GM23248 (cell line): ENCODE measurements at regions not wholly inside any gene's neighbourhood (a gene's known extent, or its start where the extent isn't known, plus 50 kb on each side); places are given as distances from the start of the nearest gene placed in this dataset.
A peak's percentile ranks its signal among the peaks of the same experiment; 100 is the strongest.

ENCODE experiments used
- DNase-seq: peaks from one replicate; pipeline ENCODE4 v3.0.0-alpha.2; 2015
- H2AFZ ChIP-seq: fragments of 200-600 bp; sonication (generic); 2 replicates; pipeline ENCODE4 v1.6.1; 2016; ENCODE audit warnings: antibody characterized with exemption
- H3F3A ChIP-seq: fragments of 200-600 bp; sonication (generic); 2 replicates; pipeline ENCODE4 v1.6.1; 2016; ENCODE audit warnings: mild to moderate bottlenecking, antibody characterized with exemption, mixed run types; ENCODE audit not compliant: insufficient read depth
- H3K27ac ChIP-seq: fragments of 200-600 bp; sonication (generic); 2 replicates; pipeline ENCODE4 v1.5.1; 2016; ENCODE audit warnings: mild to moderate bottlenecking
- H3K27me3 ChIP-seq: fragments of 200-600 bp; sonication (generic); replicated peaks from 2 replicates; pipeline ENCODE4 v1.6.1; 2016; ENCODE audit warnings: mild to moderate bottlenecking; ENCODE audit not compliant: insufficient read depth
- H3K36me3 ChIP-seq: fragments of 200-600 bp; sonication (generic); 2 replicates; pipeline ENCODE4 v1.6.1; 2016; ENCODE audit warnings: low read depth, mild to moderate bottlenecking
- H3K4me1 ChIP-seq: fragments of 200-600 bp; sonication (generic); 2 replicates; pipeline ENCODE4 v1.6.1; 2016; ENCODE audit warnings: mild to moderate bottlenecking; ENCODE audit not compliant: insufficient read depth
- H3K4me2 ChIP-seq: fragments of 200-600 bp; sonication (generic); one replicate; pipeline ENCODE4 v1.6.1; 2016; ENCODE audit warnings: mild to moderate bottlenecking; ENCODE audit not compliant: unreplicated experiment
- H3K4me3 ChIP-seq: fragments of 200-600 bp; sonication (generic); 2 replicates; pipeline ENCODE4 v1.5.1; 2016; ENCODE audit warnings: mild to moderate bottlenecking
- H3K79me2 ChIP-seq: fragments of 200-600 bp; sonication (generic); 2 replicates; pipeline ENCODE4 v1.6.1; 2016; ENCODE audit warnings: mild to moderate bottlenecking; ENCODE audit not compliant: insufficient read depth
- H3K9ac ChIP-seq: fragments of 200-600 bp; sonication (generic); 2 replicates; pipeline ENCODE4 v1.6.1; 2016; ENCODE audit warnings: mild to moderate bottlenecking
- H3K9me2 ChIP-seq: fragments of 200-600 bp; sonication (generic); 2 replicates; pipeline ENCODE4 v1.6.1; 2016; ENCODE audit warnings: mixed run types, mild to moderate bottlenecking, moderate library complexity; ENCODE audit not compliant: insufficient read depth
- H3K9me3 ChIP-seq: fragments of 200-600 bp; sonication (generic); one replicate; pipeline ENCODE4 v1.6.1; 2017; ENCODE audit warnings: low read depth
- H4K20me1 ChIP-seq: fragments of 200-600 bp; sonication (generic); 2 replicates; pipeline ENCODE4 v1.6.0; 2016; ENCODE audit not compliant: insufficient read depth
- EZH2 ChIP-seq: fragments of 200-600 bp; sonication (generic); IDR thresholded peaks from 2 replicates; pipeline ENCODE4 v1.6.1; 2018; ENCODE audit warnings: antibody characterized with exemption, mild to moderate bottlenecking; ENCODE audit not compliant: insufficient read depth, poor library complexity, severe bottlenecking
- EZH2phosphoT487 ChIP-seq: fragments of 200-600 bp; sonication (generic); IDR thresholded peaks from 2 replicates; pipeline ENCODE4 v1.6.1; 2018; ENCODE audit warnings: antibody characterized with exemption, moderate library complexity, mild to moderate bottlenecking, low read depth; ENCODE audit not compliant: insufficient read depth
- WGBS, 2 experiments: methylation state at CpG; one replicate each; pipeline ENCODE4 v1.1.6; 2015 to 2017; ENCODE audit warnings: low lambda C conversion rate in 2 of 2, low coverage in 1 of 2; ENCODE audit errors: missing lambda C conversion rate in 2 of 2; 5-methylcytosine and 5-hydroxymethylcytosine counted together
- in situ Hi-C: fragments of 300-500 bp; cut with MboI; formaldehyde crosslinking; loops from 2 replicates; pipeline ENCODE4 v1.15.0; 2020

GRCh38 chr2:41936771-41937463 is 110.9 kb upstream of the PKDCC start:
- Histone ChIP-seq H3K36me3 (no peaks in the 10 kb centered on the region), H3K4me2 (no peak overlapping the region), H2AFZ (no peak overlapping the region), H3K4me3 (no peak overlapping the region), H3K9ac (no peak overlapping the region), H3K9me3 (no peaks in the 10 kb centered on the region), H4K20me1 (no peaks in the 10 kb centered on the region), H3K9me2 (no peaks in the 10 kb centered on the region), H3K79me2 (no peaks in the 10 kb centered on the region), H3K27ac (no peak overlapping the region), H3K4me1 (peaks cover 38% of the 10 kb centered on the region), H3K27me3 (no peaks in the 10 kb centered on the region), H3F3A (peaks cover 32% of the 10 kb centered on the region)
- 73% methylated on average over 7 of the region's 7 CpGs for WGBS, 2 experiments
- DNase-seq, result no peak
- in situ Hi-C loops, result no loop called here
- TF ChIP-seq EZH2 (no peak), EZH2phosphoT487 (no peak)

- no peaks in the 10 kb centered on the region for H3K36me3 ChIP-seq
- H3K9ac ChIP-seq, result no peak overlapping the region
- peak; percentile 73 for DNase-seq
- H3K4me2 ChIP-seq, result no peak overlapping the region
- no peak overlapping the region for H2AFZ ChIP-seq
- no peaks in the 10 kb centered on the region for H3K9me3 ChIP-seq
- peaks cover 30% of the 10 kb centered on the region for H3F3A ChIP-seq
- in situ Hi-C loops, result no loop called here
- WGBS, 2 experiments, result 21 to 29% methylated on average over 5 of the region's 5 CpGs
- H3K79me2 ChIP-seq, result no peaks in the 10 kb centered on the region
- TF ChIP-seq EZH2 (no peak), EZH2phosphoT487 (no peak)
- H3K4me1 ChIP-seq, result peaks cover 33% of the 10 kb centered on the region
- H3K4me3 ChIP-seq, result no peak overlapping the region
- H3K27ac ChIP-seq, result no peak overlapping the region
- H4K20me1 ChIP-seq, result no peaks in the 10 kb centered on the region
- no peaks in the 10 kb centered on the region for H3K27me3 ChIP-seq
- H3K9me2 ChIP-seq, result no peaks in the 10 kb centered on the region
These were observed 110.3 kb upstream of the PKDCC start for GRCh38 chr2:41937464-41937906.

GRCh38 chr2:41937921-41938708 is 109.7 kb upstream of the PKDCC start:
- Histone ChIP-seq H3K4me1 (peaks cover 27% of the 10 kb centered on the region), H3K36me3 (no peaks in the 10 kb centered on the region), H4K20me1 (no peaks in the 10 kb centered on the region), H3K9ac (no peak overlapping the region), H3K4me3 (no peak overlapping the region), H3K9me2 (no peaks in the 10 kb centered on the region), H3F3A (peaks cover 24% of the 10 kb centered on the region), H3K4me2 (no peak overlapping the region), H3K27me3 (no peaks in the 10 kb centered on the region), H2AFZ (no peak overlapping the region), H3K27ac (no peak overlapping the region), H3K79me2 (no peaks in the 10 kb centered on the region), H3K9me3 (no peaks in the 10 kb centered on the region)
- in situ Hi-C loops, result no loop called here
- TF ChIP-seq EZH2phosphoT487, result no peak
- no peak for TF ChIP-seq EZH2
- DNase-seq, result no peak
- whole genome bisulfite sequencing, 2 experiments, result 57 to 59% methylated on average over 9 of the region's 9 CpGs

GRCh38 chr2:41940060-41940744 is 107.6 kb upstream of the PKDCC start:
- H3K36me3 ChIP-seq, result no peaks in the 10 kb centered on the region
- no peaks in the 10 kb centered on the region for H4K20me1 ChIP-seq
- H2AFZ ChIP-seq, result no peak overlapping the region
- no peaks in the 10 kb centered on the region for H3K9me2 ChIP-seq
- H3F3A ChIP-seq, result peaks cover 9% of the 10 kb centered on the region
- in situ Hi-C loops, result no loop called here
- WGBS, 2 experiments, result 72 to 78% methylated on average over 8 of the region's 8 CpGs
- H3K27ac ChIP-seq, result no peak overlapping the region
- no peak overlapping the region for H3K4me2 ChIP-seq
- no peak for TF ChIP-seq EZH2
- no peak for TF ChIP-seq EZH2phosphoT487
- H3K79me2 ChIP-seq, result no peaks in the 10 kb centered on the region
- H3K9ac ChIP-seq, result no peak overlapping the region
- H3K4me3 ChIP-seq, result no peak overlapping the region
- H3K9me3 ChIP-seq, result no peaks in the 10 kb centered on the region
- DNase-seq, result no peak
- H3K4me1 ChIP-seq, result peaks cover 11% of the 10 kb centered on the region
- no peaks in the 10 kb centered on the region; the same call in 1 of the 2 replicates for H3K27me3 ChIP-seq
